ENCODE measurements at regions not wholly inside any gene's neighbourhood (a gene's known extent, or its start where the extent isn't known, plus 50 kb on each side); places are given as distances from the start of the nearest gene placed in this dataset.

DNA sequence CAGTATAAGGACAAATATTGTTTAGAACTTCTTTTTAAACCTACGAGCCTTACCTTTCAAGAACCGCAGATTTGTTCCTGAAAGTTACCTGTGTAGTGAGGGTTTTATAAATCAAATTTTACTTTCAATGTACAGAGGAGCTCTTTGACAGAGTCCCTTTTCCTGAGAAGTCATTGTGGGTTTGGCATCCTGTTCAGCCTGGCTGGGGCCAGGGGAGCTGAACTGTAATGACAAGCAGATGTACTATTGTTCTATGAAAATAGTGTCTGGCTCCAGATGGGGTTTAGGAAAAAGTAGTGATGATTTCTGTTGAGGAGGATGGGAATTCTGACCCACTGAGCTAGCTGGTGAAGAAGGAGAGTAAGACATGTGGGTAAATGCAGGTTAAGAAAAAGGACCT lies 196.2 kb upstream of the PGRMC2 start:
- DNase-seq (ENCODE audit: low read depth, low spot score), result no peak
- H3K9me3 ChIP-seq (ENCODE audit: low read depth, low read length), result no peaks in the 10 kb centered on the region
- no peak overlapping the region for H3K27ac ChIP-seq
- H3K4me3 ChIP-seq, result no peak overlapping the region
- H3K36me3 ChIP-seq (ENCODE audit: insufficient read depth, low read length), result no peaks in the 10 kb centered on the region
- H3K9ac ChIP-seq (ENCODE audit: insufficient read length), result no peak overlapping the region
- no peak for TF ChIP-seq FOXP2 (optimal IDR thresholded peaks at IDR 0.05; ENCODE audit: control extremely low read depth, extremely low read length, insufficient read depth)
- TF ChIP-seq POLR2AphosphoS5 (IDR thresholded peaks at IDR 0.05; ENCODE audit: borderline replicate concordance, low read depth, low read length), result no peak

GRCh38 chr4:128483041-128483440 lies 195.4 kb upstream of the PGRMC2 start:
- no peak for TF ChIP-seq EZH2 (IDR thresholded peaks at IDR 0.05)
- no peak for TF ChIP-seq POLR2AphosphoS5 (IDR thresholded peaks at IDR 0.05; ENCODE audit: borderline replicate concordance, low read depth, low read length)
- no peak for TF ChIP-seq FOXP2 (optimal IDR thresholded peaks at IDR 0.05; ENCODE audit: control extremely low read depth, extremely low read length, insufficient read depth)
- no peaks in the 10 kb centered on the region for H3K9me3 ChIP-seq (ENCODE audit: low read depth, low read length)
- no peak for DNase-seq (ENCODE audit: low read depth, low spot score)
- H3K27ac ChIP-seq, result no peak overlapping the region
- H3K9ac ChIP-seq (ENCODE audit: insufficient read length), result no peak overlapping the region
- no peaks in the 10 kb centered on the region for H3K36me3 ChIP-seq (ENCODE audit: insufficient read depth, low read length)
- no peak overlapping the region for H3K4me3 ChIP-seq

GRCh38 chr4:128481752-128482480 lies 194.3 kb upstream of the PGRMC2 start:
- no peak for DNase-seq (ENCODE audit: low read depth, low spot score)
- H3K27ac ChIP-seq, result no peak overlapping the region
- no peaks in the 10 kb centered on the region for H3K36me3 ChIP-seq (ENCODE audit: insufficient read depth, low read length)
- H3K9ac ChIP-seq (ENCODE audit: insufficient read length), result no peak overlapping the region
- no peaks in the 10 kb centered on the region for H3K9me3 ChIP-seq (ENCODE audit: low read depth, low read length)
- no peak for TF ChIP-seq EZH2 (IDR thresholded peaks at IDR 0.05)
- no peak for TF ChIP-seq POLR2AphosphoS5 (IDR thresholded peaks at IDR 0.05; ENCODE audit: borderline replicate concordance, low read depth, low read length)
- TF ChIP-seq FOXP2 (optimal IDR thresholded peaks at IDR 0.05; ENCODE audit: control extremely low read depth, extremely low read length, insufficient read depth), result no peak
- H3K4me3 ChIP-seq, result no peak overlapping the region

GRCh38 chr4:128480945-128481344 lies 193.3 kb upstream of the PGRMC2 start:
- no peak overlapping the region for H3K9ac ChIP-seq (ENCODE audit: insufficient read length)
- no peaks in the 10 kb centered on the region for H3K36me3 ChIP-seq (ENCODE audit: insufficient read depth, low read length)
- DNase-seq (ENCODE audit: low read depth, low spot score), result no peak
- H3K9me3 ChIP-seq (ENCODE audit: low read depth, low read length), result no peaks in the 10 kb centered on the region
- H3K4me3 ChIP-seq, result no peak overlapping the region
- TF ChIP-seq POLR2AphosphoS5 (IDR thresholded peaks at IDR 0.05; ENCODE audit: borderline replicate concordance, low read depth, low read length) (no peak), FOXP2 (optimal IDR thresholded peaks at IDR 0.05; ENCODE audit: control extremely low read depth, extremely low read length, insufficient read depth) (no peak)
- H3K27ac ChIP-seq, result no peak overlapping the region

DNA sequence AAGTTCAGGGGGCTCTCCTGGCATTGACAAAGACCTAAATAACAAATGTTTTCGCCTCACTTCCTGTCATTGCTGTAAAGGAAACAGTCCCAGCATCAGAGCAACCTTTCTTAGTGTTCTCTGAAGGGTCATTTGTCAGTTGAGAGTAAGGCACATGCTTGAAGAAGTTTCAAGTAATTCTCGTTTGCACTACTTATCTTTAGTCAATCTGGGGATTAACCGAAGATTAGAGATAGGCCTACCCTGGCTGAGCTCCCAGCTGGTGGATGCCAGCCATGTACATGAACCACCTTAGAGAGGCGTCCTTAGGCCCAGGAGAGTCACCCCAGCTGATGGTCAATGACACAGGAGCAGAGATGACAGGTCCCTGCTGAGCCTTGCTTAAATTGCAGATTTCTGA lies 189.9 kb upstream of the PGRMC2 start:
- no peak overlapping the region for H3K4me3 ChIP-seq
- H3K27ac ChIP-seq, result no peak overlapping the region
- DNase-seq (ENCODE audit: low read depth, low spot score), result no peak
- TF ChIP-seq POLR2AphosphoS5 (IDR thresholded peaks at IDR 0.05; ENCODE audit: borderline replicate concordance, low read depth, low read length) (no peak), FOXP2 (optimal IDR thresholded peaks at IDR 0.05; ENCODE audit: control extremely low read depth, extremely low read length, insufficient read depth) (no peak), EZH2 (IDR thresholded peaks at IDR 0.05) (no peak)
- H3K36me3 ChIP-seq (ENCODE audit: insufficient read depth, low read length), result no peaks in the 10 kb centered on the region
- no peaks in the 10 kb centered on the region for H3K9me3 ChIP-seq (ENCODE audit: low read depth, low read length)
- no peak overlapping the region for H3K9ac ChIP-seq (ENCODE audit: insufficient read length)

DNA sequence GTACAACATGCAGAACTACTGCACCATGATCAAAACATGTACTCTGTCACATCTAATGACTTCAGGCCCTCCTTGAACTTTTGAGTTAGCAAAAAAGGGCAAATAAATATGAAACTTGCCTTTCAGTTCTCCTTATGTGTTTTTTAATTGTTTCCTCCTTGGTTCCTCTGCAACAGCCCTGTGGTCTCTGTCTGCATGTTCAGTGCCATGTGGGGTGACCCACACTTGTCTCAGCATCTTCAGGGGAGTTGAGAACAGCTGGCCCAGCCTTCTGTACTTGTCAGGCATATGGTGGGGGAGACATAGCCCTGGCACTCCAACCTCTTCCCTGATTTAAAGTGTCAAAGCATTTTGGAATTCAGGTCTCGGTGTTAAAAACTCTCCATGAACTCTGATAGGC lies 188.0 kb upstream of the PGRMC2 start:
- TF ChIP-seq POLR2AphosphoS5 (IDR thresholded peaks at IDR 0.05; ENCODE audit: borderline replicate concordance, low read depth, low read length) (no peak), EZH2 (IDR thresholded peaks at IDR 0.05) (no peak), FOXP2 (optimal IDR thresholded peaks at IDR 0.05; ENCODE audit: control extremely low read depth, extremely low read length, insufficient read depth) (no peak)
- Histone ChIP-seq H3K4me3 (no peak overlapping the region), H3K27ac (no peak overlapping the region), H3K9me3 (ENCODE audit: low read depth, low read length) (no peaks in the 10 kb centered on the region), H3K36me3 (ENCODE audit: insufficient read depth, low read length) (no peaks in the 10 kb centered on the region), H3K9ac (ENCODE audit: insufficient read length) (no peak overlapping the region)
- DNase-seq (ENCODE audit: low read depth, low spot score), result no peak

GRCh38 chr4:128471576-128471975 lies 184.0 kb upstream of the PGRMC2 start:
- no peak overlapping the region for H3K27ac ChIP-seq
- TF ChIP-seq FOXP2 (optimal IDR thresholded peaks at IDR 0.05; ENCODE audit: control extremely low read depth, extremely low read length, insufficient read depth) (no peak), POLR2AphosphoS5 (IDR thresholded peaks at IDR 0.05; ENCODE audit: borderline replicate concordance, low read depth, low read length) (no peak), EZH2 (IDR thresholded peaks at IDR 0.05) (no peak)
- H3K4me3 ChIP-seq, result no peak overlapping the region
- H3K9me3 ChIP-seq (ENCODE audit: low read depth, low read length), result no peaks in the 10 kb centered on the region
- no peaks in the 10 kb centered on the region for H3K36me3 ChIP-seq (ENCODE audit: insufficient read depth, low read length)
- DNase-seq (ENCODE audit: low read depth, low spot score), result no peak
- no peak overlapping the region for H3K9ac ChIP-seq (ENCODE audit: insufficient read length)

DNA sequence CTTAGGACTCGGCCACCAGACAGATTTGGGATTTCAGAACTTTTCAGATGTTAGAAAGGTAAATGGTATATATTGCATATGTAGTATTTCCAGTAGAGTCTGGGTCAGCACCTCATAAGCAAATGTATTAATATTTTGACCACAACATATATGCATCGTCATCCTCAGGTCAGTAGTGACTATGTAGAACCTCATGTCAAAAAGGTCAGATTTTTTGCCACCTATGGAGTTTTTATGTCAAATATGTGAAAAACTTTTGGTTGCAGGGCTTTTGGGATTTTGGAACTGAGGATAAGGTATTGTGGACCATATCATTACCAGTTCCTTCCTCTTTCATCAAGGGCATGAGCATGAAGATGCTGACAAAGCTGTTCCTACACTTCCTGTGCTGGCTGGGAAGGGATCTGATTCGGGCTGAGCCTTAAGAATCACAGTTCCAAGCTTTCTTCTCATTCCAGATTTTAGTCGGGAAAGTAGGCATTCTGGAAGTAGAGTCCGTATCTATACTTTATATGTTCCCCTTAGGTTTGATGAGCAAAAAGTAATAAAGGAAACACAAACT lies 183.0 kb upstream of the PGRMC2 start:
- TF ChIP-seq FOXP2 (optimal IDR thresholded peaks at IDR 0.05; ENCODE audit: control extremely low read depth, extremely low read length, insufficient read depth), result no peak
- no peak for TF ChIP-seq EZH2 (IDR thresholded peaks at IDR 0.05)
- TF ChIP-seq POLR2AphosphoS5 (IDR thresholded peaks at IDR 0.05; ENCODE audit: borderline replicate concordance, low read depth, low read length), result no peak
- Histone ChIP-seq H3K9me3 (ENCODE audit: low read depth, low read length) (no peaks in the 10 kb centered on the region), H3K36me3 (ENCODE audit: insufficient read depth, low read length) (no peaks in the 10 kb centered on the region), H3K27ac (peak overlapping the region; percentile 73), H3K9ac (ENCODE audit: insufficient read length) (no peak overlapping the region), H3K4me3 (peak overlapping the region; percentile 36; the same call in 1 of the 2 replicates)
- peak; percentile 22 for DNase-seq (ENCODE audit: low read depth, low spot score)
